GM19372 (cell line): ENCODE measurements at regions not wholly inside any gene's neighbourhood (a gene's known extent, or its start where the extent isn't known, plus 50 kb on each side); places are given as distances from the start of the nearest gene placed in this dataset.
"Not testable (repeated sequence)": the region's sequence is repeated elsewhere in the genome, so short reads cannot be mapped to it uniquely, and the experiment has no call there.

Source experiments
- ATAC-seq: cut with Tn5 transposase; IDR thresholded peaks from one replicate; pipeline ENCODE4 v1.9.1; 2021; ENCODE audit warnings: mild to moderate bottlenecking, low read depth, moderate library complexity; ENCODE audit not compliant: unreplicated experiment

DNA sequence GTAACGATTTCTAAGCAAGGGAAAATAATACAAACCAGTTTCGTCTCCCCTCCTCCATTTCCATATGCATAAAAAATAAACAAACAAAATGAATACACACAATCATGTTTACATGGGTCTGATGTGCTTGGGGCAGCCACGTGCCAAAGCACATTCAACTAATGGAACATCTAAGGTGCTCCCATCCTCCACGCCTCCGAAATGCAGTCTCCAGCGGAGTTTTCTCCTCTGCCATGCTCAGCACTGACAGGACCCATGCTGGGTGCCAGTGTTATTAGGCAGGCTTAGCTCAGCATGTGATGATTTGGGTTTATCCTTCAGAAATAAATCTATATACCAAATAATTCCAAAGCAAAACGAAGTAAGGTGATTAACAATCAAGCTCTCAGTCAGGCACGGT is 337.3 kb upstream of the ATP10A start:
- no peak for ATAC-seq

DNA sequence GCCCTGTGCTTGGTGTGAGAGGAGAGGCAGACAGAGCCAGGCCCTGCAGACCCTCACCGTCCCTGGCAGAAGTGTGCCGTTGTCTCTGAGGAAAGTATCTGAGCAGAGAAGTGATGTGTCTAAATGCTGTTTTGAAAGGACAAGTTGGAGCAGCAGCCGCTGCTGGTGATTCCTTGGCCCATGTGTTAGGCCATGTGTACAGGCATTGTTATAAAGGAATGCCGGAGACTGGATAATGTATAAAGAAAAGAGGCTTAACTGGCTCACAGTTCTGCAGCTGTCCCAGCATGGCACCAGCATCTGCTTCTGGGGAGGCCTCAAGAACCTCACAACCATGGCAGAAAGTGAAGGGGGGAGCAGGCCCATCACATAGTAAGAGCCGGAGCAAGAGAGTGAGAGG is 334.6 kb upstream of the ATP10A start:
- ATAC-seq, result no peak

DNA sequence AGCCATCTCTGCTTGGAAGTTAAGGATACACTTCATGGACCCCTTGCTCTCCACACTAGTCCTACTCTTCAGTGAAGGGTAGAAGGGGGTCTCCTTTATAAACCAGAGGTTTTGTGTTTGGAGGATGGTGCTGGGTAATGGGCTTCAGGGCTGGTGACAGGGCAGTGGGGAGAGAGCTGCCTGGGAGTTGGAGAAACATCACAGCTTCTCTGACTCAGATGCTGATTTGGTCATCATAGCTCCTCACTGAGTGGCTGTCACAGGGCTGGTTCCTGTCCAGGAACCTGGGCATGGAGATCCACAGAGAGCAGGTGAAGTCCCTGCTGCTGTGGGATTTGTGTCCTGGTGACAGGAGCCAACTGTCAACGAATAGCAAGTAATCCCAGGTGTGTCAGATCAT is 333.9 kb upstream of the ATP10A start:
- no peak for ATAC-seq

DNA sequence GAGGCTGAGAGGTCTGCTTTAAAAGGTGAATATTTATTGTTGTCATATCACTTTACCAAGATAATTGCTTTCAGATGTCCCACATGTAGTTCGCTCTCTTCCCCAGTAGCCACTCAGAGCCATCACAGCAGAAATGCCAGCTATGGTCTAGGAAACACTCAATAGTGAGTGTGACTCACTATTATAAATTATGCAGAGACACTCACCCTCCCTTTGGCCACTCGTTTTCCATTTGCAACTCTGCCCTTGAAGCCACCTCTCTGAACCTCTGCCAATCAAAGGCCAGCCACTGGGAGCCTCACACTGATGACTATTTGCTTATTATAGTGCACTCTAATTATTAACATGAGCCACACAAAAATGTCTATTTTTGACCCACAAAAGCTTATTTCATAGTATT is 328.1 kb upstream of the ATP10A start:
- no peak for ATAC-seq

DNA sequence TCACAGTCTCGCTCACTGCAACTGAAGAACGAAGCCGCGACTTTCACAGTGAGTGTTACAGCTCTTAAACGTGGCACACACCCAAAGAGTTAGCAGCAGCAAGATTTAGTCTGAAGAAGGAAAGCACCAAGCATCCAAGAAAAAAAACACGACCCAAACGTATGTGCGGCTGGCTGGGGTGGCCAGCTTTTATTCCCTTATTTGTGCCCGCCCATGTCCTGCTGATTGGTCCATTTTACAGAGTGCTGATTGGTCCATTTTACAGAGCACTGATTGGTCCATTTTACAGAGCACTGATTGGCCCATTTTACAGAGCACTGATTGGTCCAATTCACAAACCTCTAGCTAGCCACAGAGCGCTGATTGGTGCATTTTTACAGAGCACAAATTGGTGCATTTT is 323.0 kb upstream of the ATP10A start:
- not testable (repeated sequence) for ATAC-seq

DNA sequence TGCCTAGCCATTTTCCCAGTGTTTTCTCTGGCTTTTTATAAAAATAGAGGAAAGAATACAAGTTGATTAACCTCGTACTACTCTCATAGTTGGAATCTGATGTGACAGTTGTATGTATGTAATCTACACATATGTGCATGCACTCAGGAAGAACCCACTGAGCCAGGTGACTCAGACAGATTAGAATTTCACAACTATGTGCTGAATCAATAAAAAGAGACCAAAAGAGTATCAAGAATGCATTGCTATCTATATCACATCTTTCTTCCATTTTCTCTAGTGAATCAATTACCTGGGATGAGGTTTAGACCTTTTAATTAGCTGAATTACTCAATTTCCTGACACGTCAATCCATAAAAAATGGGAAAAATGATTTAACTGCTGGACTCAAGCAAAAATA is 319.3 kb upstream of the ATP10A start:
- ATAC-seq, result no peak

DNA sequence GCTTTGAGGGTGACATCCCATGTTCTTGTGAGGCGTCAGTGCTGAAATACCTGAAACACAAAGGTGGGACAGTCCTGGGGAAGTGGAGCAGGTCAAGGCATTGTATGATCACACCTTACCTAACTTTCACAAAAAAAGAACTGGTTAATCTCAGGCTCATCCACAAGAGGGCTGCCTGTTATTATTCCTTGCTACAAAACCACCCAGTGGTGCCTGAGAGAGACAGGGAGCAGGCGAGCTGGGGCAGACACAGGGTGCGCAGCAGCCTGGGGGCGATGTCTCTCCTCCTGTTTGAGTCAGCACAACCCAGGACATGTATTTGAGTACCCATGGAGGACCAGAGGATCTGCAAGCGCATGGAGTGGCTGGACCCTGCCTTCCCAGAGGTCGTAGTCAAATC is 316.8 kb upstream of the ATP10A start:
- ATAC-seq, result no peak

DNA sequence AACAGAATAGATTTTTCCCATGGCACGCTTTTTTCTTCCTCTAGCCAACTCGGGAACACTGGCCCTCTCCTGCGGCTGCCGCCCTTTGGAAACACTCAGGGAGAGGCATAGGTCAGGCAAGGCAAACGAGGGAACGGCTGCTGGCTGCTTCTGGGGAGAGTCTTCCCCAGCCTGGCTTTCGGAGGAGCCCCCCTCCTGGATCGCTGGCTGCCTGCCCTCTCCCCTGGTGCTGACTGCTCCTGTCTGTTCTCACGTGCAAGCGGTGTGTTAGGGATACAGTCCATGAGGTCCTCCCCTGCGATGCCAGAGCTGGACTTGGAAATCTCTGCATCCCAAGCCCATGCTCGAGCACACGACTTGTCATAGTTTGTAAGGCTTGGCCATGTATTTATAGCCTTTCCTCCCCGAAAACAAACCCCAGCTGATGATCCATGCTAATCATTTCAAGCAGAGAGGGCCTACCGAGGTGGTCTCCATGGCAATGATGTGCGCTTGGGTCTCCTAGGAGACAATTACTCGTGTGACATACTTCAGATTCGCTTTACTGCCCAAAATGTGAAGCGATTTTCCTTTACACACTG is 315.6 kb upstream of the ATP10A start:
- ATAC-seq, result no peak

DNA sequence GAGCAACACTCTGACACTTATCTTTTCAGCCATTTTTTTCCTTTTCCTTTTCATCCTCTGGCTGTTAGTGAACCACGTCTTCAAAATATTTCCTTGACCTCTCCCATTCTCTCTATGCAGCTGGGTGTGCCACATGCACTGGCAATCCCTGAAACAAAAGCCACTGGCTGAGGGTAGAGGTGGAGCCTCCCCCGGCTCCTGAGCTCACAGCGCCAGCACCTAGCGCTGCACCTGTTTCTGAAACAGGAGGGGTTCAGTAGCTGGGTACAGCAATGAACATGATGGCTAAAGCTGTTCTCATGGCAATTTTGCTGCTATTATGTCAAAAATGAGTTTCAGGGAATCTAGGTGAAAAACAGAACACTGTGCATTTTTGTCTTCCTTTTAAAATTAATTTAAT is 314.7 kb upstream of the ATP10A start:
- no peak for ATAC-seq

DNA sequence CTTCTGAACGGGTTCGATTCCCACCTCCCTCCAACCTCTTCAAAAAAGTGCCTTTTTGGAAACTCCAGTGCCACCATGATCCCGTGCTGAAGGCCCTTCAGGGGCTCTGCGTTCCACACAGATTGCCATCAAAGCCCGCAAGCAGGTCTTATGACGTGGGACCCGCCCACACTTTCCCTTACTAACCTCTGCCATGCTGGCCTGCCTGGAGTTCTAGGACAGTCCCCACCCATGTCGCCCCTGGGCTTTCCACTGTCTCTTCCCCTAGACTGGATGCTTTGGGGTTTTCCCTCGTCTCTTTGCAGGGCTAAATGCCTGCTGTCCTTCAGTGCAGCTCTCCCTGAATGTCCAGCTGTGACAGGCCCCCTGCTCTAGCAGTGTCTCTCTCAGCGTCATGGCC is 313.7 kb upstream of the ATP10A start:
- ATAC-seq, result no peak

DNA sequence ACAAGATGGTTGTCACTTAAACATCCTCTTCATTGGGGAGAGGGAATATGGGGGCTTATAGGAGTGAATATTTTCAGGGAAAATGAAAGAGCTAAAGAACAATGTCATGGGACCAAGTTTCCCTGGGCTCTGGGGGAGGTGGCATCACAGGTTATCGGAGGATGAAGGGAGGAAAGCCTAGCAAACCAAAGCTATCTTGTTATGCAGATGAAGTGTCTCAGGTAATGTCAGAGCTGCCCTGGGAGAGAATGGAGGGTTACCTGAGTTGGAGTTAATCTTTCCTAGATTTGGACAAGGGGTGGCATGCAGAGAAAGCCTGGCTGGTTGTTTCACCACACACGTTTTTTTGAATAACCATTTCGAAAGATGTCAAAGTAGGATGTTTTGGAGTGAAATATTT is 308.1 kb upstream of the ATP10A start:
- no peak for ATAC-seq

DNA sequence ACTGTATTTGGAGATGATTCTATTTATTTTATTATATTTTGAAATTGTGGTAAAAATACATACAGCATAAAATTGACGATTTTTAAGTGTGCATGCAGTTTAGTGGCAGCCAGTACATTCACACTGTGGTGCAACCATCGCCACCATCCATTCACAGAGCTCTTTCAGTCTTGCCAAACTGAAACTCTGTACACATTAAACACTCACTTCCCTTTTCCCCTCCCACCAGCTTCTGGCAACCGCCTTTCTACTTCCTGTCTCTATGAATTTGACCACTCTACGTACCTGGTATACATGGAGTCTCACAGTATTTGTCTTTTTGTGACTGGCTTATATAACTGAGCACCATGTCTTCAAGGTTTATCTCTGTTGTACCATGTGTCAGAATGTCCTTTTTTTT is 303.3 kb upstream of the ATP10A start:
- ATAC-seq, result no peak

DNA sequence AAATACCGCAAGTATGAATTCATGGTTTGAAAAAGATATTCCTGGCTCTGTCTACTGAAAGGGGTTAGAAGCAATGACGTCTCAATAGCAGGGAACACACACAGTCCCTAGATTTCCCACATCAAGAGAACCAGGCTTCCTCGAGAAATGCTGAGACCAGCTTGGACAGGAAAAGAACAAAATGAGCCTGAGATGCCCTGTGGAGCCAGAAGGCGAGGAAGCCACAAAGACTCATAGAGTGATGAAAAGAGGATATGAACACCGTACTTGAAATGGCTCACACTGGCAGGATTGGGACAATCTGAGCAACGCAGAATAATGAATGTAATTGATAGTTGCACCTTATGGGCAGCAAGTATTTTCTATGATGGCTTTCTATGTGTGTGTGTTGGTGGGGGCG is 302.4 kb upstream of the ATP10A start:
- ATAC-seq, result no peak

DNA sequence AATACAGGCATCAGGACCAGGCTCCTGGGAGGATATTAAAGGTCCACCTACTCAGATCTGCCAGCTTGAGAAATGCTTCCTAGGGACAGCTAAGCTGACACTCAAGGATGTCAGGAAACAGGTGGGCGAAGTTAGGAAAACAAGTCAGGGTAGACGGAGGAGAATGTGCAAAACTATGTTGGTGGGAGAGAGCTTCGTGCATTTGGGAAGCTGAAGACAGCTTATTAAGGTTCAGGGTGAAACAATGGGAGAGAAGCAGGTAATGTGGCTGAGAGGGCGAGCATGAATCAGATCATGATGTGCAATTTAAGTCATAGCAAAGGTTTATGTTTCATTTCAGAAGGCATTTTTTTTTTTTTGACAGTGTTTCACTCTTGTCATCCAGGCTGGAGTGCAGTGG is 297.2 kb upstream of the ATP10A start:
- ATAC-seq, result no peak

DNA sequence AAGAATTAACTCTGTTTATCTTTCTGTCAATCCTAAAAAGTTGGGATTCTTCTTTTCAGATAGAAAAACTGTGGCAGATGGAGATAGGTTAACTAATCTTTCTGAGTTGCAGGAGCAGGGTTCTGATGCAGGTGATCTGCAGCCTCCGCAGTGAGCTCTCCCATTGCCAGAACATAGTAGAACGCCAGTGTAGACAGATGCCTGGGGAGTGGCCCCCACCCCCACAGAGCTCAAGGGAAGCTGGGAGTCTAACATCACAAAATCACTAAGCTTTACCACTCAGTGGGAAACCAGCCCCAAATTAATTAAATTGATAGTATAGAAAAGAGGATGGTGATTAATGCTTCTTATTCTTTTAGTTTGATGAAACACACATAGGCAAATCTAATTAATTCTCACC is 295.0 kb upstream of the ATP10A start:
- ATAC-seq, result no peak

DNA sequence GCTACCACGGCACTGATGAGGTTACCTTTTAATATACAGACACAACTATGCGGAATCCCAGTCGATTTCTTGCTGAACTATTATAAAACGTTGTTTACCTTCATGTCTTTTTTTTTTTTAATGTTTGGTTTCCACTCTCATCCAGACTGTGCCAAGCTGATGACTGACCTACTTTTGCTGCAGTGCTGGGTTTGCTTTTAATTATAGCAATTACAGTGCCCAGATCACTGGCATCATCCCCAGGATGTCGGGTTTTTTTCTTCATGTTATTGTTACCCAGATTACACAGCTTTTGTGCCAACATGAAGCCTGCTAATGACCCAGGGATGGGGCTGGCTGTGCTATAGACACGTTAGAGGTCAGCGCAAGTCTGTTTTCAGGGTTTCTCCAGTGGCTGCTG is 294.0 kb upstream of the ATP10A start:
- no peak for ATAC-seq

DNA sequence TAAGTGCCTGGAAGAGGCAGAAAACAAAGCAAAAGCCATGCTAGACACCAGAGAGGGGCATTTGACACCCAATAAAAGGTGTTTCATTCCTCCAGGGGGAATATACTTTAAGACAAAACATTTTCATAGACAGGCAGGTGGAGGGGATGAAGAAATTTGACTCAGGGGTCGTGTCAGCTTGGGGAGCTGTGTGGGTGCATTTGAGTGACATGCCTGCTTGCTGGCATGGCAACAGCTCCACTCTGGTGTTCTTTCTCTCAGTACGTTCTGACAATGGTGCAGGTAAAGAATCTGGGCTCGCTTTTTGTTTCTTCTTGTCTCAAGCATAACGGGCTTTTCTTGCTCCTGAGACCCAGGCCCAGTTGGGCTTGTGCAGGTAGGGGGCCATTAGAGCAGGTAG is 292.9 kb upstream of the ATP10A start:
- ATAC-seq, result no peak

DNA sequence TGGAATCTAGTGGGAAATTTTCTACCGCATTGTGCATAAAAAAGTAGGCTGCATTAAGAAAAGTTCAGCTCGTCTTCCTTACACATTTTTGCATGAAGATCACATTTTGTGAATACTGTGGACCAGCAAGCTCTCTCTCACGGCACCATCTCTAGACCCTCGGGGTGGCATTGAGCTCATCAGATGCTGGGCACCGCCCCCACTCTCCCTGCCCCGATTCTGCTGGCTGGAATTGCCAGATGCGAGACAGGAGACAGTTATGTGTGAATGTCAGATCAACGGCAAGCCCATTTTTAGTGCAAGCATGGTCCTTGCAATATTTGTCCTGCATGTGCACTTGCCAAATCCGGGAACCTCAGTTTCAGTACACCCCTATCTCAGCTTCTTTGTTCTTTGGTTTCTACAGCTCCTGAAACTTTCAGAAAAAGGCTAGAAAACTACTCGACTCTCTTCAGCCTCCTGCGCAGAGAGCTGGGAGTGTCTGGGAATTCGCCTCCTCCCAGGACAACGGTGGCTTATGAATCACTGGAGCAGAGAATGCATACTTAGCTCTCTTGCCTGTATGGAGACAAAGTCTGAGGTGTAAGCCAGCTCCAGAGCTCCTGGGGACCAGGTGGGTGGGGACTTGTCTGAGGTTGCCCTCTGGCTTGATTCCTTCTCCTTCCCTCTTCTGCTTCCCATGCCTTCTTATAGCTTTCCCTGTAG is 285.2 kb upstream of the ATP10A start:
- no peak for ATAC-seq

DNA sequence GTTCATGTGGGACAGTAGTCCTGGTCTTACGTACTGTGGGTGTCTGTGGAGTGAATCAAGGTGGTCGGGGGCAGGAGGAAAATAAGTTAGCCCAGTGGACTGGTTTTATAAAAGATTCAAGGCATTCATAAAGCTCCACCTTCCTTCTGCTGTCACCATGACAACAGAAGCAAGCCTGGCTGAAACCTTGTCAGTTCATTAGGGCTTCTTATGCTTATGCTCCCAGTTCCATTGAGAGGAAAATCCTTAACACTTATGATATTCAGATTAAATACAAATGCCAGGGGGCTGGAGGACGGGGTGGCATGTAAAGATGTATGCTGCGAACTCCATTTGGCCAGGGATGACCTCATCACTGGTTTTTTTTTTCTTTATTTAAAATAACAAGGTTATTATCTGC is 283.1 kb upstream of the ATP10A start:
- no peak for ATAC-seq

DNA sequence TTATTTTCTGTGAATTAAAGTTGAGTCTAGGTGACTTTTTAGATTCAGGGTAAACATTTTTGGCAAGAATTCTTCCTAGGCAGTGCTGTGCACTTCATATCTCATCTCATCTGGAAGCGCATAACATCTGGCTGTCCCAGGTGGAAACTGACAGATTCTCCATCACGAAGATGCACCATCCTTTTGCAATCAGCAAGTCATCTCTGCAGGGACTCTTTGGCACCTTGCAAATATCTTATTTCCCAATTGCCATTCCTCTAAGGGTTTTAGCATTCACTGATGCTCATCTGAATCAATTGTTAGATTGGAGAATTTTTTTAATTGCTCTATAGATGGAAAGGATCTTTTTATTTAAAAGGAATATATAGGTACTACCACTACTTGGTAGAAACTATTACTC is 282.7 kb upstream of the ATP10A start:
- no peak for ATAC-seq

DNA sequence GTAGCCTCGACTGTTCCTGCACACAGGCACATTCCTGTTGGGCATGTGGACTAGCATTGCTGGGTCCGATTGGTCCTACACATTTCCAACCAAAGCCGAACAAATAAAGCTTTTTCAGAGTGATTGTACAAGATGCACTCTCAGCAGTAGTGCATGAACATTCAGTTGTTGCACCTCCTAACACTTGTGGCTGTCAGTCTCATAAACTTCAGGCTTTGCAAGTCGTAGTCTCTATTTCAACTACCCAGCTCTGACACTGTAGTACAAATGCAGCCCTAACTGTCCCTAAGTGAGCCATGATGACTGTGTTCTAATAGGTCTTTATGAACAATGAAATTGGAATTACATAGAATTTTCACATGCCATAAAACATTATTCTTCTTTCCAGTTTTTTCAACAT is 281.7 kb upstream of the ATP10A start:
- ATAC-seq, result no peak

DNA sequence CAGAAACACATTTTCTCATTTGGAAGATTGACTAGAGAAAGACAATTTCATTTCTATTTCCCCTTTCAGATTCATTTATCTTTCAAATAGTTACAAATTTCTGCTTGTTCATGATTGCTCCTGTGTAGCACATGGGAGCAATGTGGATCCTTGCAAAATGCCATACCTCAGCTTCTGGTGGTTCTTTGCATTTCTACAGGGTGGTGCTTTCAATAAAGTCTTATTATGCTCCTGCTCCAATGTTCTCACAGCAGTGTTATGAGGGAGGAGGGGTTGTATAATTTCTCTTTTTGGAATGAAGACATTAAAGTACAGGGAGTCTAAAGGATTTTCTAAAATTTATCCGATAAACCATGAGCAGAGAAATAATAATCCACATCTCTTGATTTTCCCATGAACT is 280.1 kb upstream of the ATP10A start:
- ATAC-seq, result no peak

DNA sequence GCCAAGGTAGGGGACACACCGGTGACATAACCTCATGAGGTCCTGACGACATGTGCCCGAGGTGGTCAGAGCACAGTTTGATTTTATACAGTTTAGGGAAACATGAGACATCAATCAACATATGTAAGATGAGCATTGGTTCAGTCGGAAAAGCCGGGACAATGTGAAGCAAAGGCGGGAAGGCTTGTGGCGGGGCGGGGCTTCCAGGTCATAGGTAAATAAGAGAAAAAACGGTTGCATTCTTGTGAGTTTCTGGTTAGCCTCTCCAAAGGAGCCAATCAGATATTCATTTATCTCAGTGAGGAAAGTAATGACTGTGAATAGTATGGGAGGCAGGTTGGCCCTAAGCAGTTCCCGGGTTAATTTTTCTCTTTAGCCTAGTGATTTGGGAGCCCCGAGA is 271.7 kb upstream of the ATP10A start:
- no peak for ATAC-seq
